ENCODE measurements at regions not wholly inside any gene's neighbourhood (a gene's known extent, or its start where the extent isn't known, plus 50 kb on each side); places are given as distances from the start of the nearest gene placed in this dataset.
"Not testable (repeated sequence)": the region's sequence is repeated elsewhere in the genome, so short reads cannot be mapped to it uniquely, and the experiment has no call there.

- DNase-seq: not testable (repeated sequence)
These were observed 77.9 kb downstream of the NR4A2 start for GRCh38 chr2:156254637-156255067.

- DNase-seq: no peak
These were observed 78.8 kb downstream of the NR4A2 start for GRCh38 chr2:156253765-156254164.

GRCh38 chr2:156242874-156243273, 89.6 kb downstream of the NR4A2 start:
- no peak for DNase-seq

GRCh38 chr2:156237558-156237957, 95.0 kb downstream of the NR4A2 start:
- DNase-seq: no peak

- no peak for DNase-seq
These were observed 102.7 kb downstream of the NR4A2 start for GRCh38 chr2:156229724-156230362.

- not testable (repeated sequence) for DNase-seq
These were observed 109.2 kb downstream of the NR4A2 start for GRCh38 chr2:156223328-156223727.

- no peak for DNase-seq
These were observed 110.8 kb downstream of the NR4A2 start for GRCh38 chr2:156221703-156222102.

GRCh38 chr2:156219491-156220100, 112.9 kb downstream of the NR4A2 start:
- DNase-seq: no peak

GRCh38 chr2:156215656-156216055, 116.9 kb downstream of the NR4A2 start:
- DNase-seq: no peak

- DNase-seq: no peak
These were observed 121.2 kb downstream of the NR4A2 start for GRCh38 chr2:156211318-156211717.

GRCh38 chr2:156206355-156206754, 126.2 kb downstream of the NR4A2 start:
- DNase-seq: no peak

GRCh38 chr2:156199588-156199987, 132.9 kb downstream of the NR4A2 start:
- no peak for DNase-seq

- no peak for DNase-seq
These were observed 136.5 kb downstream of the NR4A2 start for GRCh38 chr2:156196031-156196430.

GRCh38 chr2:156192468-156192867, 140.1 kb downstream of the NR4A2 start:
- DNase-seq: no peak

- DNase-seq: no peak
These were observed 141.0 kb downstream of the NR4A2 start for GRCh38 chr2:156191527-156191926.

- DNase-seq: no peak
These were observed 142.0 kb downstream of the NR4A2 start for GRCh38 chr2:156190517-156190916.

- DNase-seq: no peak
These were observed 142.9 kb downstream of the NR4A2 start for GRCh38 chr2:156189584-156189983.

- DNase-seq: no peak
These were observed 143.4 kb downstream of the NR4A2 start for GRCh38 chr2:156189143-156189542.

GRCh38 chr2:156182132-156182531, 150.4 kb downstream of the NR4A2 start:
- DNase-seq: no peak

- DNase-seq: no peak
These were observed 151.3 kb downstream of the NR4A2 start for GRCh38 chr2:156181208-156181607.

- no peak for DNase-seq
These were observed 154.9 kb downstream of the NR4A2 start for GRCh38 chr2:156177654-156178053.

GRCh38 chr2:156175946-156176345, 156.6 kb downstream of the NR4A2 start:
- no peak for DNase-seq

GRCh38 chr2:156170929-156171328, 161.6 kb downstream of the NR4A2 start:
- DNase-seq: no peak

GRCh38 chr2:156165742-156166141, 166.8 kb downstream of the NR4A2 start:
- no peak for DNase-seq

Data from NCI-H1694 (cell line).